ENCODE measurements at regions not wholly inside any gene's neighbourhood (a gene's known extent, or its start where the extent isn't known, plus 50 kb on each side); places are given as distances from the start of the nearest gene placed in this dataset.

DNA sequence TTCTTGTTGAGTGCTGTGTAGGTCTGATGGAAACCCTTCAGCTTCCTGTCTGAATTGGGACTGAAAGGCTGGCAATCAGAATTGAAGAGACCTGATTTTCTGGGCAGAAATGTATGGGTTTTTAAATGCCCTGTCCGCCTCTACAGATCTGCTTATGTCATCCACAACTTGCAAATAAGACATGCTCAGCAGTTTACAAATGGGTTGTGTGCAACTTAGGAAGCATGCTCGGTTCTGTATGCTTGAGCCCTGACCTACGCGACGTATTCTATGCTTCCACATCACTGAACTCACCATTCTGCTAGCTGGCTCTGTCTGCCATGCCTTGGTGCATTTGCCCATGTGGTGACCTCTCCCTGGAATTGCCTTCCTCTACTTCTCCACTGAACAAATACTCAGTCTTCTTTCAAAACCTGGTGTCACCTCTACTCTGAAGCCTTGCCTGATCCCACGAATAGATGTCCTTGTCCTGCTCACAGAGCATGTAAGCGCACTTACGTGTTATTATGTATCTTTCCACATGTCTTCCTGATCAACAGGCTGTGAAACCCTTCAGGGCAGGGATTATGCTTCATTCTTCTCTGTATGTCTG is 194.2 kb downstream of the ERCC6L2 start:
- no peak overlapping the region for H2AFZ ChIP-seq (ENCODE audit: low read depth, low read length)
- H3K4me3 ChIP-seq (ENCODE audit: low read length): no peak overlapping the region
- no peaks in the 10 kb centered on the region for H3K36me3 ChIP-seq (ENCODE audit: insufficient read depth, low read length)
- H3K27me3 ChIP-seq (ENCODE audit: insufficient read depth, low read depth, low read length): no peaks in the 10 kb centered on the region
- H3K9ac ChIP-seq (ENCODE audit: low read length): no peak overlapping the region
- TF ChIP-seq, protein P1, sequence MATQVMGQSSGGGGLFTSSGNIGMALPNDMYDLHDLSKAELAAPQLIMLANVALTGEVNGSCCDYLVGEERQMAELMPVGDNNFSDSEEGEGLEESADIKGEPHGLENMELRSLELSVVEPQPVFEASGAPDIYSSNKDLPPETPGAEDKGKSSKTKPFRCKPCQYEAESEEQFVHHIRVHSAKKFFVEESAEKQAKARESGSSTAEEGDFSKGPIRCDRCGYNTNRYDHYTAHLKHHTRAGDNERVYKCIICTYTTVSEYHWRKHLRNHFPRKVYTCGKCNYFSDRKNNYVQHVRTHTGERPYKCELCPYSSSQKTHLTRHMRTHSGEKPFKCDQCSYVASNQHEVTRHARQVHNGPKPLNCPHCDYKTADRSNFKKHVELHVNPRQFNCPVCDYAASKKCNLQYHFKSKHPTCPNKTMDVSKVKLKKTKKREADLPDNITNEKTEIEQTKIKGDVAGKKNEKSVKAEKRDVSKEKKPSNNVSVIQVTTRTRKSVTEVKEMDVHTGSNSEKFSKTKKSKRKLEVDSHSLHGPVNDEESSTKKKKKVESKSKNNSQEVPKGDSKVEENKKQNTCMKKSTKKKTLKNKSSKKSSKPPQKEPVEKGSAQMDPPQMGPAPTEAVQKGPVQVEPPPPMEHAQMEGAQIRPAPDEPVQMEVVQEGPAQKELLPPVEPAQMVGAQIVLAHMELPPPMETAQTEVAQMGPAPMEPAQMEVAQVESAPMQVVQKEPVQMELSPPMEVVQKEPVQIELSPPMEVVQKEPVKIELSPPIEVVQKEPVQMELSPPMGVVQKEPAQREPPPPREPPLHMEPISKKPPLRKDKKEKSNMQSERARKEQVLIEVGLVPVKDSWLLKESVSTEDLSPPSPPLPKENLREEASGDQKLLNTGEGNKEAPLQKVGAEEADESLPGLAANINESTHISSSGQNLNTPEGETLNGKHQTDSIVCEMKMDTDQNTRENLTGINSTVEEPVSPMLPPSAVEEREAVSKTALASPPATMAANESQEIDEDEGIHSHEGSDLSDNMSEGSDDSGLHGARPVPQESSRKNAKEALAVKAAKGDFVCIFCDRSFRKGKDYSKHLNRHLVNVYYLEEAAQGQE (IDR thresholded peaks at IDR 0.05; ENCODE audit: borderline replicate concordance): no peak
- TF ChIP-seq SMC3 (conservative IDR thresholded peaks at IDR 0.05; ENCODE audit: poor library complexity): no peak
- TF ChIP-seq RAD21 (conservative IDR thresholded peaks at IDR 0.05): no peak
- no peak for TF ChIP-seq TAF1 (IDR thresholded peaks at IDR 0.05; ENCODE audit: low read depth)
- no peak for TF ChIP-seq POLR2AphosphoS5 (IDR thresholded peaks at IDR 0.05)
- no peak for TF ChIP-seq EP300 (conservative IDR thresholded peaks at IDR 0.05; ENCODE audit: poor library complexity, severe bottlenecking)
- no peak for TF ChIP-seq EZH2 (IDR thresholded peaks at IDR 0.05; ENCODE audit: borderline replicate concordance, insufficient read depth, low read length, poor library complexity, severe bottlenecking)
- TF ChIP-seq, protein P2, sequence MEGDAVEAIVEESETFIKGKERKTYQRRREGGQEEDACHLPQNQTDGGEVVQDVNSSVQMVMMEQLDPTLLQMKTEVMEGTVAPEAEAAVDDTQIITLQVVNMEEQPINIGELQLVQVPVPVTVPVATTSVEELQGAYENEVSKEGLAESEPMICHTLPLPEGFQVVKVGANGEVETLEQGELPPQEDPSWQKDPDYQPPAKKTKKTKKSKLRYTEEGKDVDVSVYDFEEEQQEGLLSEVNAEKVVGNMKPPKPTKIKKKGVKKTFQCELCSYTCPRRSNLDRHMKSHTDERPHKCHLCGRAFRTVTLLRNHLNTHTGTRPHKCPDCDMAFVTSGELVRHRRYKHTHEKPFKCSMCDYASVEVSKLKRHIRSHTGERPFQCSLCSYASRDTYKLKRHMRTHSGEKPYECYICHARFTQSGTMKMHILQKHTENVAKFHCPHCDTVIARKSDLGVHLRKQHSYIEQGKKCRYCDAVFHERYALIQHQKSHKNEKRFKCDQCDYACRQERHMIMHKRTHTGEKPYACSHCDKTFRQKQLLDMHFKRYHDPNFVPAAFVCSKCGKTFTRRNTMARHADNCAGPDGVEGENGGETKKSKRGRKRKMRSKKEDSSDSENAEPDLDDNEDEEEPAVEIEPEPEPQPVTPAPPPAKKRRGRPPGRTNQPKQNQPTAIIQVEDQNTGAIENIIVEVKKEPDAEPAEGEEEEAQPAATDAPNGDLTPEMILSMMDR (IDR thresholded peaks at IDR 0.05; ENCODE audit: poor library complexity, severe bottlenecking): no peak
- no peak for TF ChIP-seq MXI1 (conservative IDR thresholded peaks at IDR 0.05; ENCODE audit: poor library complexity, severe bottlenecking)
- no peaks in the 10 kb centered on the region for H4K20me1 ChIP-seq (ENCODE audit: insufficient read depth)
- H3K4me2 ChIP-seq (ENCODE audit: low read length): no peak overlapping the region
- no peaks in the 10 kb centered on the region for H3K9me2 ChIP-seq (ENCODE audit: insufficient read depth, low read length)
- H3K9me3 ChIP-seq (ENCODE audit: low read length): no peaks in the 10 kb centered on the region
- H3F3A ChIP-seq (ENCODE audit: insufficient read depth, low read length, poor library complexity, severe bottlenecking): no peaks in the 10 kb centered on the region
- H3K27ac ChIP-seq (ENCODE audit: low read length): no peak overlapping the region
- no peaks in the 10 kb centered on the region for H3K79me2 ChIP-seq (replicated peaks; ENCODE audit: insufficient read depth, low read length)

DNA sequence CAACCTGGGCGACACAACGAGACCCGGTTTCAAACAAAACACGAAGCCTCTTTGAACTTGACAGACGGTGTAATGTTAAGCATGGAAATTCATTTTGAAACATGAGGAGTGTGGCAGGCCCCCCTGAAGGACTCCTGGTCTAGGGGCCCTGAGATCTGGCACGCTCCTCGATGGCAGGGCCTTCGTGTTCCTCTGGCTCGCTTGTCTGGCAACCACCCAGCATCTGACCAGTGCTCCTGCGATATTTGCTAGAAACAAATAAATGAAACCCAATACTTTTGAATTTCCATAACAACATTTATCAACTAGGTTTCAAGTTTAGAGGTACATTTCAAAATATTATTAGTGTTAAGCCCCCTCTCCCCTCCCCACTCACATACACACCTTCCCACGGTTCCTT is 193.0 kb downstream of the ERCC6L2 start:
- H3K27ac ChIP-seq (ENCODE audit: low read length): no peak overlapping the region
- H3K4me2 ChIP-seq (ENCODE audit: low read length): no peak overlapping the region
- no peak overlapping the region for H2AFZ ChIP-seq (ENCODE audit: low read depth, low read length)
- H3K36me3 ChIP-seq (ENCODE audit: insufficient read depth, low read length): no peaks in the 10 kb centered on the region
- H3F3A ChIP-seq (ENCODE audit: insufficient read depth, low read length, poor library complexity, severe bottlenecking): no peaks in the 10 kb centered on the region
- TF ChIP-seq EZH2 (IDR thresholded peaks at IDR 0.05; ENCODE audit: borderline replicate concordance, insufficient read depth, low read length, poor library complexity, severe bottlenecking): no peak
- TF ChIP-seq SMC3 (conservative IDR thresholded peaks at IDR 0.05; ENCODE audit: poor library complexity): no peak
- TF ChIP-seq, protein P1 (IDR thresholded peaks at IDR 0.05; ENCODE audit: borderline replicate concordance): no peak
- no peak for TF ChIP-seq MXI1 (conservative IDR thresholded peaks at IDR 0.05; ENCODE audit: poor library complexity, severe bottlenecking)
- no peaks in the 10 kb centered on the region for H3K9me3 ChIP-seq (ENCODE audit: low read length)
- H4K20me1 ChIP-seq (ENCODE audit: insufficient read depth): no peaks in the 10 kb centered on the region
- no peaks in the 10 kb centered on the region for H3K9me2 ChIP-seq (ENCODE audit: insufficient read depth, low read length)
- H3K4me3 ChIP-seq (ENCODE audit: low read length): no peak overlapping the region
- no peaks in the 10 kb centered on the region for H3K79me2 ChIP-seq (replicated peaks; ENCODE audit: insufficient read depth, low read length)
- H3K27me3 ChIP-seq (ENCODE audit: insufficient read depth, low read depth, low read length): no peaks in the 10 kb centered on the region
- no peak overlapping the region for H3K9ac ChIP-seq (ENCODE audit: low read length)

Measured in neural cell (in vitro differentiated cells).